Choroid plexus epithelial cell (primary cell): ENCODE measurements at regions not wholly inside any gene's neighbourhood (a gene's known extent, or its start where the extent isn't known, plus 50 kb on each side); places are given as distances from the start of the nearest gene placed in this dataset.

Experiments
- DNase-seq: peaks from one replicate; pipeline ENCODE4 v3.0.0-alpha.2; 2010; ENCODE audit warnings: low read depth
- H3K4me3 ChIP-seq: 2 replicates; pipeline ENCODE4 v1.5.1; 2011; ENCODE audit warnings: low read depth, mild to moderate bottlenecking, control low read depth, low read length, moderate library complexity
- TF ChIP-seq, protein P1 (sequence below): conservative IDR thresholded peaks from 2 replicates; pipeline ENCODE4 v1.5.1; 2011; ENCODE audit warnings: low read depth, mild to moderate bottlenecking, control low read depth, inconsistent platforms, low read length, moderate library complexity

DNA sequence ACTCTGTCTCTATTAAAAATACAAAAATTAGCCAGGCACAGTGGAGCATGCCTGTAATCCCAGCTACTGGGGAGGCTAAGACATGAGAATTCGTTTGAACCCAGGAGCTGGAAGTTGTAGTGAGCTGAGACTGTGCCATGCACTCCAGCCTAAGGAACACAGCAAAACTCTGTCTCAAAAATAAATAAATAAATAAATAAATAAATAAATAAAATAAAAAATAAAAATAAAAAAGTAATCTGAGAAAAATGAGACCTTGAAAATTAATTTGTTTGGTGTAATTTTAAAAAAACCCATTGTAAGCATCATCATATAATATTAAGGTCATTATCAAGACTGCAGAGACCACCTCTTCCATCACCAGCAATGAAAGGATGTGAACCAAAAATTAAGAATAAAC is 997.1 kb downstream of the CDH18 start:
- TF ChIP-seq, protein P1, sequence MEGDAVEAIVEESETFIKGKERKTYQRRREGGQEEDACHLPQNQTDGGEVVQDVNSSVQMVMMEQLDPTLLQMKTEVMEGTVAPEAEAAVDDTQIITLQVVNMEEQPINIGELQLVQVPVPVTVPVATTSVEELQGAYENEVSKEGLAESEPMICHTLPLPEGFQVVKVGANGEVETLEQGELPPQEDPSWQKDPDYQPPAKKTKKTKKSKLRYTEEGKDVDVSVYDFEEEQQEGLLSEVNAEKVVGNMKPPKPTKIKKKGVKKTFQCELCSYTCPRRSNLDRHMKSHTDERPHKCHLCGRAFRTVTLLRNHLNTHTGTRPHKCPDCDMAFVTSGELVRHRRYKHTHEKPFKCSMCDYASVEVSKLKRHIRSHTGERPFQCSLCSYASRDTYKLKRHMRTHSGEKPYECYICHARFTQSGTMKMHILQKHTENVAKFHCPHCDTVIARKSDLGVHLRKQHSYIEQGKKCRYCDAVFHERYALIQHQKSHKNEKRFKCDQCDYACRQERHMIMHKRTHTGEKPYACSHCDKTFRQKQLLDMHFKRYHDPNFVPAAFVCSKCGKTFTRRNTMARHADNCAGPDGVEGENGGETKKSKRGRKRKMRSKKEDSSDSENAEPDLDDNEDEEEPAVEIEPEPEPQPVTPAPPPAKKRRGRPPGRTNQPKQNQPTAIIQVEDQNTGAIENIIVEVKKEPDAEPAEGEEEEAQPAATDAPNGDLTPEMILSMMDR = no peak

DNA sequence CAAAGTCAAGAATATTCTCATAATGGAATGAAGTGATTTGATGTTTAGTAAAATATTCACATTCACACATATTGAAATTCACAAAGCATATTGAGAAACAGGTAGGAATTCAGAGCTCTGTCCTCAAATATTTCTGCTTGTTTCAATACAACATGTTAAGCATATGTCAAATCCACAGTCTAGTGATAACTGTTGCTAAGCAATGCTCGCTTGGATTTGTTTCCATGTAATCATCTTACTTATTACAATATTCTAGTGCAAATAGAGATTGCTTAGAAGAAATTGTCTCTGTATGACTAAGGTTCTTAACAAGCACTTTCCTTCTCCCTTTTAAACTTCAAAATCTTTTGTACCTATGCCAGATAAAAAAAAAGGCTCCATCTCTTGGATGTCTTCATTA is 995.7 kb downstream of the CDH18 start:
- DNase-seq = no peak
- H3K4me3 ChIP-seq = no peak overlapping the region
- TF ChIP-seq, protein P1 = no peak

More for the DNA sequence above, 997.1 kb downstream of the CDH18 start:
- DNase-seq = no peak
- no peak overlapping the region for H3K4me3 ChIP-seq

DNA sequence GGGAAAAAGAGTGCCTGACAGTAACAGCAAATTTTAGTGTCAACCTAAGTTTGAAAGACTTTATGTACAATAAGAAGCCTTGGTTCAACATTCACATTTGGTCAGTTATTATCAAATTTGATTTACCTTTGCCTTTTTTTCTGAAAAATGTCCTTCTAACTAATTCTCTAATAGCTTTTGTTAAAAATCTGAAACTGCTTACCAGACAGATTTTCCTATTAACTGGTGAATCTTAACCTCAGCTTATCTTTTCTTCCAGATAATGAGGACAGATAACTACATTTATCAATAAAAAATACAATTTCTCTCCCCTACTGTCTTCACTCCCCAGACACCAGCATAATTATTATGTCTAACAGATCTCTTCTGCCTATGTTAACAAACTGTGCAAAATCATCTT is 988.5 kb downstream of the CDH18 start:
- TF ChIP-seq, protein P1 = no peak
- no peak overlapping the region for H3K4me3 ChIP-seq
- DNase-seq = no peak

DNA sequence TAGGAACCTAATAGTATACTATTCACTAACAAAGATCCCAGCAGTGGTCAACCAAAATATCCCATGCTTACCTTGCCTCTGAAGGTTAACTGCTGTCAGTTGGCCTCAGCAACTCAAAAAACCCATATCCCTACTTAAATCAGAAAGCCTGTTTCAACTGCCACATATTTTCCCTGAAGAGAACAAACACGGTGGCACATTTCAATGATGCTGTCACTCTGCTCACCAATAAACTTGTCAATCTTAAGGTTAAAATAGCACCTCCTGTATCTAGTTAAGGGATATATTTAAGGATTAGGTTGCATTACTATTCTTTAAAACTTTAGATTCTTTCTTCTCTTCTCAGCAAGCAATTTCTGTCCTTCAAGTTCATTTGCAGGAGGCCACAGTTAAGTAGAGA is 986.9 kb downstream of the CDH18 start:
- no peak overlapping the region for H3K4me3 ChIP-seq
- TF ChIP-seq, protein P1 = no peak
- no peak for DNase-seq

DNA sequence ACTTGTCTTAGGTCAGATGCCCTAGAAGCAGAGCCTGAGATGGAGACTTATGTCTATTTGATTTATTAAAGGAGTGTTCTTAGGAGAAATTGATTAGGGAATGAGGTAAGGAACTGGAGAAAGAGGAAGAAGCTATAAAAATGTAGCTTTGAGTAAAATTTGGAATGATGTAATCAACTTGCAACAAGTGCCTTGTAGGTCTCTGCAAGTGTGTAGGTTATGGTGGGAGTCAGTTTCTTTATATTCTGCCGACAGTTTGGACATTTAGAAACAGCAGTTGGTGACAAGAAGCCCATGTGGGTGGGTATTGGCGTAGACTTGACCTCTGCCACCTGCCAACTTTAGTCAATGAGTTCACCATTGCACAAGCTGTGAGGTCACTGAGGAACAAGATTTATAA is 986.5 kb downstream of the CDH18 start:
- no peak for DNase-seq
- no peak overlapping the region for H3K4me3 ChIP-seq
- TF ChIP-seq, protein P1 = no peak

DNA sequence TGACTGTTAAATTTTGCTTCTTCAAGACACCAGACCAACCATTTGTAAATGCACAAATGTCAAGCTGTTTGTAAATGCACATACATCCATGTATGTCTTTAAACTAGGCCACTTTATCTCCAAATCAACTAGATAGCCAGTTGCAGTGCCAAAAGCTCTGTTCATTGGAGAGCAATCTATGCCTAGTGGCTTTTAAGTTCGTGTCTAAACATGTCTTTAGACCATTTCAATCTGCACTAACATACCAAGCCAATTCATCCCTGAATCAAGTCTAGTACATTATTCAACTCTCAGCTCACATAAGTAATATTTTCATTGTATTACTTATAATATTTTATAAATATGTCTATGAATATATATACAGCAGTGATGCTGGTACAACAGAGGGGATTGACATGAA is 985.9 kb downstream of the CDH18 start:
- no peak for DNase-seq
- TF ChIP-seq, protein P1 = no peak
- no peak overlapping the region for H3K4me3 ChIP-seq

DNA sequence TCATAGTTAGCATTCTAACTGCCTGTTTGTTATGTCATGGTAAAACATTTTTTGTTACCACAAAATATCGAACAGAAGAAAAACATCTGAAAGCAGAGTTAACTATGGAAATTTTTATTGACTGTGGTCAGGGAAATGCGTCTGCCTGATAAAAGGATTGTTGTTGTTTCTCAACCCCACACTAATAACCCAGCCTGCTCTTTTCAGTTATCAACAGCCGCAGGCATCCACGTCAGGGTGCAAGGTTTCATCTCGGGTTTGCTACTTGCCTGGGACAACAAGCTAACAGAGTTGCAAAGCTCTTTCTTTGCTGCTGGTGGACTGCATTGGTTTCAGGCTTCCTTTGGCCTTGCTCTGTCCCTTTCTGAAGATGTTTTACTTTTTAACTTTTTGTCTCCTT is 969.2 kb downstream of the CDH18 start:
- no peak overlapping the region for H3K4me3 ChIP-seq
- no peak for DNase-seq
- TF ChIP-seq, protein P1 = no peak
